ENCODE measurements at regions not wholly inside any gene's neighbourhood (a gene's known extent, or its start where the extent isn't known, plus 50 kb on each side); places are given as distances from the start of the nearest gene placed in this dataset.

- TF ChIP-seq, protein P1, sequence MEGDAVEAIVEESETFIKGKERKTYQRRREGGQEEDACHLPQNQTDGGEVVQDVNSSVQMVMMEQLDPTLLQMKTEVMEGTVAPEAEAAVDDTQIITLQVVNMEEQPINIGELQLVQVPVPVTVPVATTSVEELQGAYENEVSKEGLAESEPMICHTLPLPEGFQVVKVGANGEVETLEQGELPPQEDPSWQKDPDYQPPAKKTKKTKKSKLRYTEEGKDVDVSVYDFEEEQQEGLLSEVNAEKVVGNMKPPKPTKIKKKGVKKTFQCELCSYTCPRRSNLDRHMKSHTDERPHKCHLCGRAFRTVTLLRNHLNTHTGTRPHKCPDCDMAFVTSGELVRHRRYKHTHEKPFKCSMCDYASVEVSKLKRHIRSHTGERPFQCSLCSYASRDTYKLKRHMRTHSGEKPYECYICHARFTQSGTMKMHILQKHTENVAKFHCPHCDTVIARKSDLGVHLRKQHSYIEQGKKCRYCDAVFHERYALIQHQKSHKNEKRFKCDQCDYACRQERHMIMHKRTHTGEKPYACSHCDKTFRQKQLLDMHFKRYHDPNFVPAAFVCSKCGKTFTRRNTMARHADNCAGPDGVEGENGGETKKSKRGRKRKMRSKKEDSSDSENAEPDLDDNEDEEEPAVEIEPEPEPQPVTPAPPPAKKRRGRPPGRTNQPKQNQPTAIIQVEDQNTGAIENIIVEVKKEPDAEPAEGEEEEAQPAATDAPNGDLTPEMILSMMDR (IDR thresholded peaks at IDR 0.05; ENCODE audit: insufficient read depth, low read depth, low read length, missing control alignments): no peak
- H3K4me3 ChIP-seq (ENCODE audit: low read length): no peak overlapping the region
Observed at GRCh38 chr14:73800970-73801515, 50.6 kb upstream of the PTGR2 start.

DNA sequence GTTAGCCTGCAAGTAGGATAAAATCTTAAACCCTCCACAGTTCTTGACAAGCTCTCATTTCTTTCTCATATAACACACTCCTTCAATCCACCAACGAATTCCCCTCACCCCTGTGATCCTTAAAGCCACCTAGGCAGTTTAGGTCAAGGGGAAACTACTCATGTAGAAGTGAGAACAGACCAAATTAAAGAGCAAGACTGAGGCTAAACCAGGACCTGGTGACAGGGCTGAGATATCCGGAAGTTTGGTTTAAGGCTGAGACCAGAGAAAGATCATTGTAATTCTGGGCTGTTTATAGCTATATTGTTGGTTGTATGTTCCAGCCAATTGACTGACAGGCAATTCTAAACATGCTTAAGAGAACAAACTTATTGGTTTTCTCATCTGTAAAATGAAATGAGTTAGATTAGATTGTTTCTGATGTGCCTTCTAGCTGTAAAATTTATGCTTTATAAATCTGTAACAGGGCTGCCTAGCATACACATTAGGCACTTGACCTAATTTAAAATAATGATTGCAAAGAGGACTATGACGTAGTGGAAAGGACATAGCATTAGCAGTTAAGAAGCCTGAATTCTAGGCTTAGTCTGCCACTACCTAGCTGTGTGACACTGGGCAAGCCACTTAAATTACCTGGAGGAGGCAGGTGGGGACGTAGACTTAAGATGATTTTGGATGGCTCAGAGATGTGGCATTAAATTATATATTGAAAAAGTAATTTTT is 53.9 kb upstream of the PTGR2 start:
- TF ChIP-seq, protein P1 (IDR thresholded peaks at IDR 0.05; ENCODE audit: insufficient read depth, low read depth, low read length, missing control alignments): no peak
- DNase-seq (ENCODE audit: low read depth): no peak
- no peak overlapping the region for H3K4me3 ChIP-seq (ENCODE audit: low read length)

More at GRCh38 chr14:73800970-73801515, 50.6 kb upstream of the PTGR2 start:
- DNase-seq (ENCODE audit: low read depth): no peak

GRCh38 chr14:73796893-73797542 is 54.6 kb upstream of the PTGR2 start:
- TF ChIP-seq, protein P1 (IDR thresholded peaks at IDR 0.05; ENCODE audit: insufficient read depth, low read depth, low read length, missing control alignments): no peak
- H3K4me3 ChIP-seq (ENCODE audit: low read length): no peak overlapping the region
- no peak for DNase-seq (ENCODE audit: low read depth)

- H3K4me3 ChIP-seq (ENCODE audit: low read length): no peak overlapping the region
Observed at GRCh38 chr14:73796415-73796814, 55.2 kb upstream of the PTGR2 start.

DNA sequence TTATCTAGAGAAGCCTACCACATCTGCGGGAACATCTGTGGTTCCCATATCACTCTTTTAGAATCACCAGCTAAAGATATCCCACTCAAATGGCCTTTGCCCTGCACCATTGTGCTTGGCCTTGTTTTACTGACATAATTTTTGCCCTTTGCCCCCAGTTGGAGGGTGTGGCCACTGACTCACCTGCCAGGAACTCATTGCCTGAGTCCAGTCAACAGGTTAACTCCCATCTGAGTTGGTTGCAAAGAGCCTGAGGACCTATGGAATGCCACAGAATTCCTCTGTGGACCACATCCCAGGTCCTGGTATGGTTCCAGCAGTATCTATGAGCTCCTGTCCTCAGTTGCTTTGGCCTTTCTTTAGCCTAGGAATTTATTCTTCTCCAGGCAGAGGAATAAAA is 55.7 kb upstream of the PTGR2 start:
- TF ChIP-seq, protein P1 (IDR thresholded peaks at IDR 0.05; ENCODE audit: insufficient read depth, low read depth, low read length, missing control alignments): no peak
- DNase-seq (ENCODE audit: low read depth): peak; percentile 72
- H3K4me3 ChIP-seq (ENCODE audit: low read length): no peak overlapping the region

More at GRCh38 chr14:73796415-73796814, 55.2 kb upstream of the PTGR2 start:
- TF ChIP-seq, protein P1 (IDR thresholded peaks at IDR 0.05; ENCODE audit: insufficient read depth, low read depth, low read length, missing control alignments): no peak
- no peak for DNase-seq (ENCODE audit: low read depth)

DNA sequence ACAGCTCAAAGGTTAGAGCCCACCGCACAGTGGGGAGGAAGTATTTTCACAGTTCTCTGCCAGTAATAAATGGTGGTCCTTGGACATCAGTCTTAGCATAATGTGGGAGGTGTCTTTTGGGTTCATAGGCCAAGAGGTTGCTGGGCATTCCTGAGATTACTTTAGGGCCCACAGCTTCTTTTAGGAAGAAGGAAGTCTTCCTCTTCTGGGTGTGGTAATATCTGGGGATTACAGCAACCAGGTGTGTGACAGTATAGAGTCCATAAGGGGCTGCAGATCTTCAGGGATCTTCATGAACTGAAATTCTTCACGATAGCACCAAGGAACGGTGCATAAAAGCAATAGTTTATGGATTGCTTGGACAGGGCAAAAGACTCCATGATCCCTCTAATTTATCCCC is 56.2 kb upstream of the PTGR2 start:
- TF ChIP-seq, protein P1 (IDR thresholded peaks at IDR 0.05; ENCODE audit: insufficient read depth, low read depth, low read length, missing control alignments): no peak
- peak; percentile 13 for DNase-seq (ENCODE audit: low read depth)
- H3K4me3 ChIP-seq (ENCODE audit: low read length): no peak overlapping the region
